HG03095 (cell line): ENCODE measurements at regions not wholly inside any gene's neighbourhood (a gene's known extent, or its start where the extent isn't known, plus 50 kb on each side); places are given as distances from the start of the nearest gene placed in this dataset.
"Not testable (repeated sequence)": the region's sequence is repeated elsewhere in the genome, so short reads cannot be mapped to it uniquely, and the experiment has no call there.

Experiments
- ATAC-seq: cut with Tn5 transposase; IDR thresholded peaks from one replicate; pipeline ENCODE4 v1.9.1; 2021; ENCODE audit warnings: moderate library complexity; ENCODE audit not compliant: unreplicated experiment

GRCh38 chr13:86920961-86921360, 750.2 kb upstream of the SLITRK5 start:
- no peak for ATAC-seq

- ATAC-seq: no peak
These were observed 748.2 kb upstream of the SLITRK5 start for GRCh38 chr13:86922936-86923335.

GRCh38 chr13:86926916-86927315, 744.3 kb upstream of the SLITRK5 start:
- ATAC-seq: not testable (repeated sequence)

- ATAC-seq: no peak
These were observed 738.3 kb upstream of the SLITRK5 start for GRCh38 chr13:86932776-86933334.

- no peak for ATAC-seq
These were observed 737.5 kb upstream of the SLITRK5 start for GRCh38 chr13:86933676-86934075.

GRCh38 chr13:86937316-86937715, 733.9 kb upstream of the SLITRK5 start:
- no peak for ATAC-seq

- no peak for ATAC-seq
These were observed 725.6 kb upstream of the SLITRK5 start for GRCh38 chr13:86945584-86945983.

- no peak for ATAC-seq
These were observed 724.4 kb upstream of the SLITRK5 start for GRCh38 chr13:86946734-86947133.

- ATAC-seq: no peak
These were observed 716.8 kb upstream of the SLITRK5 start for GRCh38 chr13:86954341-86954740.

GRCh38 chr13:86960876-86961275, 710.3 kb upstream of the SLITRK5 start:
- no peak for ATAC-seq

GRCh38 chr13:86974251-86974994, 696.7 kb upstream of the SLITRK5 start:
- ATAC-seq: no peak

- no peak for ATAC-seq
These were observed 696.2 kb upstream of the SLITRK5 start for GRCh38 chr13:86974995-86975328.

GRCh38 chr13:86976521-86977324, 694.4 kb upstream of the SLITRK5 start:
- ATAC-seq: no peak

GRCh38 chr13:86986448-86986847, 684.7 kb upstream of the SLITRK5 start:
- ATAC-seq: no peak

- ATAC-seq: no peak
These were observed 678.9 kb upstream of the SLITRK5 start for GRCh38 chr13:86992251-86992650.

GRCh38 chr13:87003265-87003664, 667.9 kb upstream of the SLITRK5 start:
- no peak for ATAC-seq

GRCh38 chr13:87005511-87005910, 665.7 kb upstream of the SLITRK5 start:
- no peak for ATAC-seq

GRCh38 chr13:87035526-87035925, 635.6 kb upstream of the SLITRK5 start:
- no peak for ATAC-seq

GRCh38 chr13:87042946-87043345, 628.2 kb upstream of the SLITRK5 start:
- no peak for ATAC-seq

- no peak for ATAC-seq
These were observed 618.4 kb upstream of the SLITRK5 start for GRCh38 chr13:87052731-87053130.

- ATAC-seq: no peak
These were observed 613.2 kb upstream of the SLITRK5 start for GRCh38 chr13:87057807-87058520.
